ENCODE measurements at regions not wholly inside any gene's neighbourhood (a gene's known extent, or its start where the extent isn't known, plus 50 kb on each side); places are given as distances from the start of the nearest gene placed in this dataset.

- TF ChIP-seq CTCF (IDR thresholded peaks at IDR 0.05) (no peak), POLR2A (IDR thresholded peaks at IDR 0.05) (no peak)
Observed at GRCh38 chr7:32155712-32156111, 85.5 kb upstream of the PDE1C start.

Measured in uterus (tissue), 2 donors.